DND-41 (cell line): ENCODE measurements at regions not wholly inside any gene's neighbourhood (a gene's known extent, or its start where the extent isn't known, plus 50 kb on each side); places are given as distances from the start of the nearest gene placed in this dataset.

ENCODE experiments used
- EZH2 ChIP-seq: IDR thresholded peaks from 3 replicates; pipeline ENCODE4 v1.6.1; 2012; ENCODE audit warnings: borderline replicate concordance, low read depth, mild to moderate bottlenecking, moderate library complexity, low read length, inconsistent platforms; ENCODE audit not compliant: severe bottlenecking
- TF ChIP-seq, protein P1 (sequence below): IDR thresholded peaks from 2 replicates; pipeline ENCODE4 v1.5.1; 2012; ENCODE audit warnings: borderline replicate concordance, low read length, moderate library complexity, mild to moderate bottlenecking; ENCODE audit not compliant: poor library complexity, severe bottlenecking; ENCODE audit errors: extremely low read depth

DNA sequence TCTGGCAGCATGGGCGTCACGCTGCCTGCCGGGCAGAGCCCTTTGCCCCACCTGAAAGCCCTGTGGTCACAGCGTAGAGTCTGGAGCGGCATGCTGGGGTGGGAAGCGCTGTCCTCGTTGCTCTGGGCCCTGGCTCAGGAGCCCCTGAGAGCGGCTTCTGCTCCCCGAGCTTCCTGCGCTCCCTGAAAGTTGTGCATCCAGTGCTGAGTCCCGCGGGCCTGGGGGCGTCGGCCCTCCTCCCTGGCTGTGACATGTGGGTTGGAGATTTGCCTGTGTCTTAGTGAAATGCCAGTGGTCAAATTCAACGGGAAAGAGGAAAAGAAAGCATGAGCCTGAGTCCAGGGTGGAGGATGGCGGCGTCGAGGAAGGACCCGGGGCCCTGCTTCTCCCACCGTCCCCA, 1208.0 kb downstream of the BRD1 start:
- TF ChIP-seq, protein P1, sequence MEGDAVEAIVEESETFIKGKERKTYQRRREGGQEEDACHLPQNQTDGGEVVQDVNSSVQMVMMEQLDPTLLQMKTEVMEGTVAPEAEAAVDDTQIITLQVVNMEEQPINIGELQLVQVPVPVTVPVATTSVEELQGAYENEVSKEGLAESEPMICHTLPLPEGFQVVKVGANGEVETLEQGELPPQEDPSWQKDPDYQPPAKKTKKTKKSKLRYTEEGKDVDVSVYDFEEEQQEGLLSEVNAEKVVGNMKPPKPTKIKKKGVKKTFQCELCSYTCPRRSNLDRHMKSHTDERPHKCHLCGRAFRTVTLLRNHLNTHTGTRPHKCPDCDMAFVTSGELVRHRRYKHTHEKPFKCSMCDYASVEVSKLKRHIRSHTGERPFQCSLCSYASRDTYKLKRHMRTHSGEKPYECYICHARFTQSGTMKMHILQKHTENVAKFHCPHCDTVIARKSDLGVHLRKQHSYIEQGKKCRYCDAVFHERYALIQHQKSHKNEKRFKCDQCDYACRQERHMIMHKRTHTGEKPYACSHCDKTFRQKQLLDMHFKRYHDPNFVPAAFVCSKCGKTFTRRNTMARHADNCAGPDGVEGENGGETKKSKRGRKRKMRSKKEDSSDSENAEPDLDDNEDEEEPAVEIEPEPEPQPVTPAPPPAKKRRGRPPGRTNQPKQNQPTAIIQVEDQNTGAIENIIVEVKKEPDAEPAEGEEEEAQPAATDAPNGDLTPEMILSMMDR = no peak
- TF ChIP-seq EZH2 = no peak
